H1 (cell line): ENCODE measurements at regions not wholly inside any gene's neighbourhood (a gene's known extent, or its start where the extent isn't known, plus 50 kb on each side); places are given as distances from the start of the nearest gene placed in this dataset.

Experiments used
- CTCF ChIA-PET: fragments of 300-600 bp; sonication (Branson Sonifier 250); formaldehyde crosslinking; loops from one replicate; lab custom pipeline; 2021; ENCODE audit not compliant: partially characterized antibody; lab: Charles Lee
- POLR2A ChIA-PET: fragments of 300-600 bp; sonication (Branson Sonifier 250); formaldehyde crosslinking; loops from one replicate; lab custom pipeline; 2021; ENCODE audit warnings: inconsistent platforms; ENCODE audit not compliant: partially characterized antibody; lab: Charles Lee
- DNase-seq, 2 experiments: peaks; one replicate each; pipeline versions ENCODE4 v3.0.0 to v3.0.0-alpha.2; 2010 to 2022; ENCODE audit warnings: low spot score in 2 of 2, low read depth in 1 of 2, mixed read lengths in 1 of 2
- FAIRE-seq: peaks from 2 replicates; lab custom pipeline; 2011; peaks lifted over from hg19 to GRCh38; lab: Jason Lieb, UNC
- H2AFZ ChIP-seq: 2 replicates; pipeline ENCODE4 v1.8.1; 2012; ENCODE audit warnings: low read length, inconsistent platforms
- H2AK5ac ChIP-seq: 2 replicates; pipeline ENCODE4 v1.6.1; 2013; ENCODE audit warnings: low read depth, low read length
- H2BK120ac ChIP-seq: replicated peaks from 2 replicates; pipeline ENCODE3; 2013; ENCODE audit warnings: low read depth, low read length, inconsistent platforms
- H2BK12ac ChIP-seq: 2 replicates; pipeline ENCODE4 v1.6.1; 2013; ENCODE audit warnings: low read depth, low read length
- H2BK15ac ChIP-seq: 2 replicates; pipeline ENCODE4 v1.6.1; 2013; ENCODE audit warnings: low read length
- H2BK20ac ChIP-seq: 2 replicates; pipeline ENCODE4 v1.6.1; 2013; ENCODE audit warnings: low read length
- H2BK5ac ChIP-seq: 2 replicates; pipeline ENCODE4 v1.6.1; 2013; ENCODE audit warnings: low read depth, low read length
- H3K14ac ChIP-seq: 2 replicates; pipeline ENCODE4 v1.6.1; 2013; ENCODE audit warnings: inconsistent platforms; ENCODE audit not compliant: insufficient read length
- H3K18ac ChIP-seq: 2 replicates; pipeline ENCODE4 v1.6.1; 2013; ENCODE audit warnings: low read length; ENCODE audit errors: extremely low read depth
- H3K23ac ChIP-seq: 2 replicates; pipeline ENCODE4 v1.6.1; 2013; ENCODE audit warnings: inconsistent platforms; ENCODE audit not compliant: insufficient read length
- H3K23me2 ChIP-seq: 2 replicates; pipeline ENCODE4 v1.6.1; 2013; ENCODE audit warnings: low read depth, low read length
- H3K27ac ChIP-seq: 2 replicates; pipeline ENCODE4 v1.6.1; 2011; ENCODE audit warnings: low read depth, low read length, inconsistent platforms
- H3K27me3 ChIP-seq, 4 experiments: replicated peaks in 1 of 4; 1 replicate in 1 of 4; 2 replicates in 3 of 4; pipeline versions ENCODE4 v1.6.1 to v1.8.1; 2011 to 2013; ENCODE audit warnings: low read length in 3 of 4, mild to moderate bottlenecking in 3 of 4, inconsistent platforms in 2 of 4, mixed read lengths in 2 of 4, moderate library complexity in 1 of 4; ENCODE audit not compliant: control insufficient read depth in 3 of 4, insufficient read depth in 3 of 4; ENCODE audit errors: extremely low read depth in 1 of 4
- H3K36me3 ChIP-seq, 4 experiments: 2 replicates each; pipeline versions ENCODE4 v1.6.1 to v1.8.1; 2011 to 2013; ENCODE audit warnings: mild to moderate bottlenecking in 4 of 4, low read length in 3 of 4, moderate library complexity in 2 of 4, control low read depth in 1 of 4, inconsistent platforms in 1 of 4; ENCODE audit not compliant: insufficient read depth in 4 of 4, control insufficient read depth in 2 of 4
- H3K4ac ChIP-seq: replicated peaks from 2 replicates; pipeline ENCODE3; 2013; ENCODE audit warnings: low read length, low read depth, mixed read lengths, inconsistent platforms; ENCODE audit not compliant: insufficient read length
- H3K4me1 ChIP-seq, 4 experiments: replicated peaks in 1 of 4; 1 replicate in 1 of 4; 2 replicates in 3 of 4; pipeline versions ENCODE4 v1.6.1 to v1.8.1; 2011 to 2013; ENCODE audit warnings: low read length in 3 of 4, inconsistent platforms in 2 of 4, mixed read lengths in 1 of 4; ENCODE audit not compliant: insufficient read depth in 4 of 4, control insufficient read depth in 3 of 4
- H3K4me2 ChIP-seq, 2 experiments: 2 replicates each; pipeline versions ENCODE4 v1.6.1 to v1.8.1; 2011 to 2013; ENCODE audit warnings: low read depth in 2 of 2, low read length in 2 of 2, control low read depth in 1 of 2, inconsistent platforms in 1 of 2, mild to moderate bottlenecking in 1 of 2; ENCODE audit not compliant: insufficient read depth in 1 of 2
- H3K4me3 ChIP-seq, 4 experiments: fragments of 200-600, 300-600 bp in 1 of 4; sonication (generic), shearing (Covaris generic), sonication (Bioruptor Twin) in 1 of 4; 2 replicates each; pipeline versions ENCODE4 v1.5.1 to v1.8.1; 2011 to 2016; ENCODE audit warnings: low read length in 4 of 4, low read depth in 3 of 4, control low read depth in 2 of 4, inconsistent platforms in 2 of 4, mild to moderate bottlenecking in 2 of 4, mixed read lengths in 1 of 4, moderate library complexity in 1 of 4; ENCODE audit not compliant: insufficient read depth in 2 of 4; ENCODE audit errors: extremely low read depth in 1 of 4
- H3K56ac ChIP-seq: replicated peaks from 2 replicates; pipeline ENCODE3; 2013; ENCODE audit warnings: low read depth, mild to moderate bottlenecking, mixed read lengths, low read length, inconsistent platforms; ENCODE audit not compliant: insufficient read length
- H3K79me1 ChIP-seq: 2 replicates; pipeline ENCODE4 v1.6.1; 2013; ENCODE audit warnings: low read depth, low read length, control low read depth
- H3K79me2 ChIP-seq, 2 experiments: 2 replicates each; pipeline versions ENCODE4 v1.6.1 to v1.8.1; 2012 to 2013; ENCODE audit warnings: low read length in 2 of 2, mild to moderate bottlenecking in 2 of 2, inconsistent platforms in 1 of 2; ENCODE audit not compliant: insufficient read depth in 2 of 2, control insufficient read depth in 1 of 2
- H3K9ac ChIP-seq, 4 experiments: replicated peaks in 1 of 4; 1 replicate in 1 of 4; 2 replicates in 3 of 4; pipeline versions ENCODE4 v1.6.1 to v1.8.1; 2011 to 2013; ENCODE audit warnings: low read depth in 3 of 4, low read length in 3 of 4, control low read depth in 2 of 4, mild to moderate bottlenecking in 2 of 4, moderate library complexity in 2 of 4, inconsistent platforms in 1 of 4; ENCODE audit errors: extremely low read depth in 1 of 4
- H3K9me3 ChIP-seq, 2 experiments: 2 replicates each; pipeline versions ENCODE4 v1.6.1 to v1.8.1; 2012 to 2013; ENCODE audit warnings: mild to moderate bottlenecking in 2 of 2, moderate library complexity in 2 of 2, control low read depth in 1 of 2, inconsistent platforms in 1 of 2, low read depth in 1 of 2, low read length in 1 of 2, mixed read lengths in 1 of 2; ENCODE audit not compliant: insufficient read depth in 2 of 2
- H4K20me1 ChIP-seq, 2 experiments: replicated peaks in 1 of 2; 2 replicates each; pipeline versions ENCODE3 to v1.8.1; 2011 to 2013; ENCODE audit warnings: inconsistent platforms in 2 of 2, low read length in 2 of 2, mild to moderate bottlenecking in 1 of 2; ENCODE audit not compliant: insufficient read depth in 2 of 2, control insufficient read depth in 1 of 2
- H4K5ac ChIP-seq: 2 replicates; pipeline ENCODE4 v1.6.1; 2013; ENCODE audit warnings: low read length, low read depth, mixed read lengths, inconsistent platforms; ENCODE audit not compliant: insufficient read length
- H4K8ac ChIP-seq: 2 replicates; pipeline ENCODE4 v1.8.0; 2013; ENCODE audit warnings: mild to moderate bottlenecking, moderate library complexity, low read length, inconsistent platforms; ENCODE audit not compliant: insufficient read depth; ENCODE audit errors: extremely low read depth
- H4K91ac ChIP-seq: replicated peaks from 2 replicates; pipeline ENCODE3; 2013; ENCODE audit warnings: low read length, mixed read lengths, inconsistent platforms; ENCODE audit not compliant: insufficient read length
- BCL11A ChIP-seq, 2 experiments: IDR thresholded peaks; one replicate each; pipeline ENCODE4 v1.6.1; 2011; ENCODE audit warnings: low read depth in 2 of 2, low read length in 2 of 2, mild to moderate bottlenecking in 2 of 2
- KDM5A ChIP-seq: fragments of 200-600 bp; IDR thresholded peaks from 2 replicates; pipeline ENCODE4 v1.7.1; 2012; ENCODE audit warnings: mild to moderate bottlenecking, low read length, inconsistent platforms, mixed read lengths
- NANOG ChIP-seq: IDR thresholded peaks from 2 replicates; pipeline ENCODE4 v1.6.1; 2011; ENCODE audit warnings: low read length, low read depth, mild to moderate bottlenecking, inconsistent platforms; ENCODE audit not compliant: insufficient read depth, poor library complexity, severe bottlenecking
- RAD21 ChIP-seq, 2 experiments: IDR thresholded peaks in 1 of 2; conservative IDR thresholded peaks in 1 of 2; 2 replicates each; pipeline ENCODE4 v1.6.1; 2011; ENCODE audit warnings: low read depth in 2 of 2, low read length in 2 of 2, improper control_type of control experiment in 1 of 2, inconsistent platforms in 1 of 2, mild to moderate bottlenecking in 1 of 2, moderate library complexity in 1 of 2
- YY1 ChIP-seq: IDR thresholded peaks from 2 replicates; pipeline ENCODE4 v1.6.1; 2011; ENCODE audit warnings: low read depth, mild to moderate bottlenecking, low read length
- ZNF274 ChIP-seq: IDR thresholded peaks from 2 replicates; pipeline ENCODE4 v1.7.0; 2012; ENCODE audit warnings: low read length, borderline replicate concordance; ENCODE audit errors: extremely low read depth
- WGBS, 2 experiments: shearing (Covaris generic) in 1 of 2; methylation state at CpG; one replicate each; pipeline versions ENCODE4 v1.1.6 to v1.1.7; 2013 to 2015; ENCODE audit warnings: low lambda C conversion rate in 2 of 2, mixed read lengths in 2 of 2, inconsistent platforms in 1 of 2, low coverage in 1 of 2, missing lambda C conversion rate in 1 of 2; ENCODE audit not compliant: insufficient replicate concordance in 2 of 2, insufficient coverage in 1 of 2, insufficient read length in 1 of 2; ENCODE audit errors: extremely low coverage in 1 of 2, missing lambda C conversion rate in 1 of 2; 5-methylcytosine and 5-hydroxymethylcytosine counted together

- Histone ChIP-seq H3K23ac (no peak overlapping the region), H4K5ac (no peak overlapping the region), H2BK120ac (no peak overlapping the region), H3K27me3 (no peaks in the 10 kb centered on the region), H4K8ac (no peak overlapping the region), H3K79me1 (no peaks in the 10 kb centered on the region), H2AFZ (no peak overlapping the region), H2BK5ac (no peak overlapping the region), H3K4ac (no peak overlapping the region), H2BK15ac (no peak overlapping the region), H3K23me2 (no peaks in the 10 kb centered on the region; the same call in 1 of the 2 replicates), H3K4me1 (peaks cover 2 to 5% (median 4%) of the 10 kb centered on the region in 4 experiments; a peak in 6 of 7 replicates), H2BK12ac (no peak overlapping the region), H3K4me2 (no peak overlapping the region), H4K20me1 (no peaks in the 10 kb centered on the region), H3K27ac (no peak overlapping the region), H2BK20ac (no peak overlapping the region), H3K79me2 (no peaks in the 10 kb centered on the region), H3K56ac (no peak overlapping the region), H3K9me3 (peaks cover 3 to 9% of the 10 kb centered on the region in 2 experiments; a peak in 3 of 4 replicates), H2AK5ac (no peak overlapping the region), H3K14ac (no peak overlapping the region), H3K18ac (no peak overlapping the region), H3K36me3 (peaks cover 0 to 2% (median 0%) of the 10 kb centered on the region in 4 experiments; a peak in 2 of 8 replicates), H3K9ac (no peak overlapping the region), H3K4me3 (no peak overlapping the region), H4K91ac (no peak overlapping the region)
- DNase-seq, result no peak
- ChIA-PET POLR2A (no interaction called here), CTCF (interaction anchor here (0.6 kb wide), 1 partner anchor 14 kb away, joined by 4 read pairs; no protein-coding TSS in a partner anchor)
- no peak for FAIRE-seq
- TF ChIP-seq ZNF274, result no peak
- TF ChIP-seq KDM5A, result no peak
- TF ChIP-seq BCL11A (IDR thresholded peaks at IDR 0.05; ENCODE audit: low read depth in 2 of 2, low read length in 2 of 2), result no peak
- no peak for TF ChIP-seq RAD21 (IDR thresholded peaks at IDR 0.05 in 1 of 2, conservative IDR thresholded peaks at IDR 0.05 in 1 of 2; ENCODE audit: low read depth in 2 of 2, low read length in 2 of 2)
- TF ChIP-seq YY1, result no peak
- TF ChIP-seq NANOG, result no peak
- 85% methylated on average over 1 of the region's 1 CpG; no CpG with 5 or more reads in 1 of the 2 experiments for WGBS, 2 experiments
Observed at GRCh38 chr21:15449556-15449955, 280.2 kb upstream of the USP25 start.
